Stomach (tissue), 8 donors: ENCODE measurements at regions not wholly inside any gene's neighbourhood (a gene's known extent, or its start where the extent isn't known, plus 50 kb on each side); places are given as distances from the start of the nearest gene placed in this dataset.

Source experiments
- DNase-seq, 2 donors: peaks; one replicate each; pipeline versions ENCODE4 v3.0.0 to v3.0.0-alpha.2; 2013 to 2019
- H3K27ac ChIP-seq, 5 donors: fragments of 200-600 bp in 4 of 5; sonication (generic) in 4 of 5; one replicate each; pipeline ENCODE4 v1.5.1; 2013 to 2019; ENCODE audit warnings: mild to moderate bottlenecking in 1 of 5, moderate library complexity in 1 of 5
- H3K27me3 ChIP-seq, 3 donors: fragments of 200-600 bp; sonication (generic); one replicate each; pipeline ENCODE4 v1.5.1; 2017 to 2019; ENCODE audit warnings: mixed run types in 1 of 3
- H3K36me3 ChIP-seq, 4 donors: fragments of 200-600 bp; sonication (generic); 1 replicate in 3 of 4; 2 replicates in 1 of 4; pipeline ENCODE4 v1.5.1; 2016 to 2019
- H3K4me1 ChIP-seq, 4 donors: fragments of 200-600 bp; sonication (generic); one replicate each; pipeline ENCODE4 v1.5.1; 2016 to 2019
- H3K4me3 ChIP-seq, 4 donors: fragments of 200-600 bp; sonication (generic) in 3 of 4; one replicate each; pipeline ENCODE4 v1.5.1; 2016 to 2019; ENCODE audit warnings: mild to moderate bottlenecking in 1 of 4
- H3K9me3 ChIP-seq, 4 donors: fragments of 200-600 bp; sonication (generic); one replicate each; pipeline ENCODE4 v1.5.1; 2016 to 2019
- CTCF ChIP-seq, 7 experiments: fragments of 450-650 bp in 4 of 7; fragments of 200-600 bp in 3 of 7; sonication (generic) in 3 of 7; IDR thresholded peaks; one replicate each; pipeline ENCODE4 v1.5.1; 2016 to 2019; ENCODE audit warnings: antibody characterized with exemption in 7 of 7, control low read depth in 2 of 7, mild to moderate bottlenecking in 1 of 7
- EP300 ChIP-seq: sonication (generic); formaldehyde crosslinking; IDR thresholded peaks from one replicate; pipeline ENCODE4 v1.6.1; 2017; ENCODE audit warnings: antibody characterized with exemption
- POLR2A ChIP-seq, 4 donors: fragments of 450-650 bp; IDR thresholded peaks; one replicate each; pipeline ENCODE4 v1.6.1; 2016; ENCODE audit warnings: antibody characterized with exemption in 4 of 4, control low read depth in 2 of 4, mild to moderate bottlenecking in 1 of 4, moderate library complexity in 1 of 4
- POLR2AphosphoS5 ChIP-seq, 3 donors: sonication (generic); formaldehyde crosslinking; IDR thresholded peaks; one replicate each; pipeline ENCODE4 v1.6.1; 2016; ENCODE audit warnings: antibody characterized with exemption in 3 of 3
- WGBS, 5 donors: extraction: QIAGEN DNeasy Blood & Tissue Kit in 3 of 5; methylation state at CpG; one replicate each; pipeline versions ENCODE4 v1.1.5 to v1.1.7; 2013 to 2018; 5-methylcytosine and 5-hydroxymethylcytosine counted together
- intact Hi-C: fragments of 100-400 bp; cut with DNase I; formaldehyde crosslinking; loops from one replicate; pipeline ENCODE4 v1.15.1; 2023; ENCODE audit warnings: low total_unique reads
- donor health status: healthy with polysubstance abuse.
- donor health status: Bipolar disorder and iron deficiency.
- donor health status: healthy.

GRCh38 chr20:52010541-52010940, 181.0 kb downstream of the ZFP64 start:
- H3K27me3 ChIP-seq, result no peaks in the 10 kb centered on the region
- TF ChIP-seq EP300 (no peak), POLR2AphosphoS5 (IDR thresholded peaks at IDR 0.05) (no peak), POLR2A (IDR thresholded peaks at IDR 0.05) (no peak), CTCF (IDR thresholded peaks at IDR 0.05) (no peak)
- H3K36me3 ChIP-seq, result no peaks in the 10 kb centered on the region
- no peaks in the 10 kb centered on the region for H3K4me1 ChIP-seq
- no peak for DNase-seq
- intact Hi-C loops, result no loop called here
- no peak overlapping the region for H3K27ac ChIP-seq
- peaks cover 0 to 10% (median 0%) of the 10 kb centered on the region in 4 donors for H3K9me3 ChIP-seq
- 63 to 83% (median 77%) methylated on average over 11 of the region's 11 CpGs for WGBS, 5 donors
- no peak overlapping the region for H3K4me3 ChIP-seq

GRCh38 chr20:52008874-52009273, 182.7 kb downstream of the ZFP64 start:
- intact Hi-C loops, result no loop called here
- DNase-seq, result no peak
- 92 to 96% (median 95%) methylated on average over 6 of the region's 6 CpGs for WGBS, 5 donors

GRCh38 chr20:52004715-52005114, 186.9 kb downstream of the ZFP64 start:
- Histone ChIP-seq H3K4me1 (no peaks in the 10 kb centered on the region), H3K27ac (no peak overlapping the region), H3K36me3 (no peaks in the 10 kb centered on the region), H3K4me3 (no peak overlapping the region), H3K9me3 (no peaks in the 10 kb centered on the region), H3K27me3 (peaks cover 0 to 4% (median 0%) of the 10 kb centered on the region in 3 donors)
- TF ChIP-seq EP300 (no peak), POLR2AphosphoS5 (IDR thresholded peaks at IDR 0.05) (no peak), CTCF (IDR thresholded peaks at IDR 0.05) (no peak), POLR2A (IDR thresholded peaks at IDR 0.05) (no peak)
- intact Hi-C loops, result no loop called here
- DNase-seq, result no peak
- 48 to 69% (median 68%) methylated on average over 3 of the region's 3 CpGs for WGBS, 5 donors

More at GRCh38 chr20:52008874-52009273, 182.7 kb downstream of the ZFP64 start:
- H3K4me3 ChIP-seq, result no peak overlapping the region
- H3K9me3 ChIP-seq, result peaks cover 0 to 10% (median 0%) of the 10 kb centered on the region in 4 donors
- TF ChIP-seq POLR2A (IDR thresholded peaks at IDR 0.05) (no peak), EP300 (no peak), CTCF (IDR thresholded peaks at IDR 0.05) (no peak), POLR2AphosphoS5 (IDR thresholded peaks at IDR 0.05) (no peak)
- H3K27ac ChIP-seq, result no peak overlapping the region
- no peaks in the 10 kb centered on the region for H3K4me1 ChIP-seq
- H3K27me3 ChIP-seq, result no peaks in the 10 kb centered on the region
- no peaks in the 10 kb centered on the region for H3K36me3 ChIP-seq

- Histone ChIP-seq H3K4me3 (no peak overlapping the region), H3K27me3 (peaks cover 0 to 4% (median 0%) of the 10 kb centered on the region in 3 donors), H3K36me3 (no peaks in the 10 kb centered on the region), H3K27ac (no peak overlapping the region), H3K4me1 (no peaks in the 10 kb centered on the region), H3K9me3 (no peaks in the 10 kb centered on the region)
- no peak for DNase-seq
- TF ChIP-seq POLR2A (IDR thresholded peaks at IDR 0.05) (no peak), CTCF (IDR thresholded peaks at IDR 0.05) (no peak), POLR2AphosphoS5 (IDR thresholded peaks at IDR 0.05) (no peak), EP300 (no peak)
- intact Hi-C loops, result no loop called here
- WGBS, 5 donors, result 72 to 84% (median 81%) methylated on average over 5 of the region's 5 CpGs
Observed at GRCh38 chr20:52004018-52004417, 187.6 kb downstream of the ZFP64 start.
